Keratinocyte (primary cell): ENCODE measurements at regions not wholly inside any gene's neighbourhood (a gene's known extent, or its start where the extent isn't known, plus 50 kb on each side); places are given as distances from the start of the nearest gene placed in this dataset.

ENCODE experiments used
- EZH2 ChIP-seq: IDR thresholded peaks from one replicate; pipeline ENCODE4 v1.6.1; 2012; ENCODE audit warnings: inconsistent platforms, mild to moderate bottlenecking, low read length, moderate library complexity
- TF ChIP-seq, protein P1 (sequence below), 3 experiments: IDR thresholded peaks in 1 of 3; conservative IDR thresholded peaks in 1 of 3; optimal IDR thresholded peaks in 1 of 3; 2 replicates in 2 of 3; 3 replicates in 1 of 3; pipeline versions ENCODE3 to v1.5.1; 2011; ENCODE audit warnings: low read length in 3 of 3, mild to moderate bottlenecking in 3 of 3, moderate library complexity in 2 of 3, control low read depth in 1 of 3, inconsistent platforms in 1 of 3; ENCODE audit not compliant: insufficient read depth in 2 of 3; ENCODE audit errors: extremely low read depth in 1 of 3

- TF ChIP-seq, protein P1, sequence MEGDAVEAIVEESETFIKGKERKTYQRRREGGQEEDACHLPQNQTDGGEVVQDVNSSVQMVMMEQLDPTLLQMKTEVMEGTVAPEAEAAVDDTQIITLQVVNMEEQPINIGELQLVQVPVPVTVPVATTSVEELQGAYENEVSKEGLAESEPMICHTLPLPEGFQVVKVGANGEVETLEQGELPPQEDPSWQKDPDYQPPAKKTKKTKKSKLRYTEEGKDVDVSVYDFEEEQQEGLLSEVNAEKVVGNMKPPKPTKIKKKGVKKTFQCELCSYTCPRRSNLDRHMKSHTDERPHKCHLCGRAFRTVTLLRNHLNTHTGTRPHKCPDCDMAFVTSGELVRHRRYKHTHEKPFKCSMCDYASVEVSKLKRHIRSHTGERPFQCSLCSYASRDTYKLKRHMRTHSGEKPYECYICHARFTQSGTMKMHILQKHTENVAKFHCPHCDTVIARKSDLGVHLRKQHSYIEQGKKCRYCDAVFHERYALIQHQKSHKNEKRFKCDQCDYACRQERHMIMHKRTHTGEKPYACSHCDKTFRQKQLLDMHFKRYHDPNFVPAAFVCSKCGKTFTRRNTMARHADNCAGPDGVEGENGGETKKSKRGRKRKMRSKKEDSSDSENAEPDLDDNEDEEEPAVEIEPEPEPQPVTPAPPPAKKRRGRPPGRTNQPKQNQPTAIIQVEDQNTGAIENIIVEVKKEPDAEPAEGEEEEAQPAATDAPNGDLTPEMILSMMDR (optimal IDR thresholded peaks at IDR 0.05 in 1 of 3, IDR thresholded peaks at IDR 0.05 in 1 of 3, conservative IDR thresholded peaks at IDR 0.05 in 1 of 3; ENCODE audit: extremely low read depth in 1 of 3, insufficient read depth in 2 of 3, low read length in 3 of 3) = peak; percentile 25 to 68 (median 50)
- no peak for TF ChIP-seq EZH2
These were observed 289.8 kb upstream of the SPRED2 start for GRCh38 chr2:65722028-65722778.
